ENCODE measurements at regions not wholly inside any gene's neighbourhood (a gene's known extent, or its start where the extent isn't known, plus 50 kb on each side); places are given as distances from the start of the nearest gene placed in this dataset.
"Not testable (repeated sequence)": the region's sequence is repeated elsewhere in the genome, so short reads cannot be mapped to it uniquely, and the experiment has no call there.

- no peak for TF ChIP-seq POLR2AphosphoS5 (IDR thresholded peaks at IDR 0.05)
- TF ChIP-seq POLR2A (IDR thresholded peaks at IDR 0.05): no peak
- TF ChIP-seq EP300 (IDR thresholded peaks at IDR 0.05): no peak
- no peak for TF ChIP-seq CTCF (IDR thresholded peaks at IDR 0.05)
- Histone ChIP-seq H3K4me1 (no peaks in the 10 kb centered on the region), H3K4me3 (no peak overlapping the region), H3K27me3 (no peaks in the 10 kb centered on the region), H3K9me3 (no peaks in the 10 kb centered on the region), H3K27ac (no peak overlapping the region), H3K36me3 (no peaks in the 10 kb centered on the region)
- ATAC-seq: no peak
- WGBS, 2 donors (ENCODE audit: low coverage in 1 of 2): 51 to 83% methylated on average over 3 to 4 of the region's 4 CpGs
Observed at GRCh38 chr2:52613064-52613463, 1154.5 kb upstream of the CHAC2 start.

GRCh38 chr2:52611759-52612158 lies 1155.8 kb upstream of the CHAC2 start:
- no peaks in the 10 kb centered on the region for H3K9me3 ChIP-seq
- WGBS, 2 donors (ENCODE audit: low coverage in 1 of 2): 24 to 31% methylated on average over 2 of the region's 2 CpGs

GRCh38 chr2:52608030-52608429 lies 1159.6 kb upstream of the CHAC2 start:
- TF ChIP-seq EP300 (IDR thresholded peaks at IDR 0.05) (no peak), CTCF (IDR thresholded peaks at IDR 0.05) (no peak), POLR2AphosphoS5 (IDR thresholded peaks at IDR 0.05) (no peak), POLR2A (IDR thresholded peaks at IDR 0.05) (no peak)
- Histone ChIP-seq H3K4me1 (no peaks in the 10 kb centered on the region), H3K36me3 (no peaks in the 10 kb centered on the region), H3K27ac (no peak overlapping the region), H3K9me3 (no peaks in the 10 kb centered on the region), H3K4me3 (no peak overlapping the region), H3K27me3 (no peaks in the 10 kb centered on the region)
- WGBS, 2 donors (ENCODE audit: low coverage in 1 of 2): 93 to 96% methylated on average over 2 of the region's 2 CpGs
- ATAC-seq: no peak

More at GRCh38 chr2:52611759-52612158, 1155.8 kb upstream of the CHAC2 start:
- no peak overlapping the region for H3K4me3 ChIP-seq
- H3K36me3 ChIP-seq: no peaks in the 10 kb centered on the region
- no peaks in the 10 kb centered on the region for H3K27me3 ChIP-seq
- TF ChIP-seq POLR2A (IDR thresholded peaks at IDR 0.05) (no peak), POLR2AphosphoS5 (IDR thresholded peaks at IDR 0.05) (no peak), EP300 (IDR thresholded peaks at IDR 0.05) (no peak), CTCF (IDR thresholded peaks at IDR 0.05) (no peak)
- H3K4me1 ChIP-seq: no peaks in the 10 kb centered on the region
- ATAC-seq: no peak
- no peak overlapping the region for H3K27ac ChIP-seq

GRCh38 chr2:52597346-52597745 lies 1170.3 kb upstream of the CHAC2 start:
- Histone ChIP-seq H3K27me3 (no peaks in the 10 kb centered on the region), H3K36me3 (no peaks in the 10 kb centered on the region), H3K9me3 (no peaks in the 10 kb centered on the region), H3K4me1 (no peaks in the 10 kb centered on the region), H3K27ac (no peak overlapping the region), H3K4me3 (no peak overlapping the region)
- TF ChIP-seq POLR2A (IDR thresholded peaks at IDR 0.05) (no peak), EP300 (IDR thresholded peaks at IDR 0.05) (no peak), CTCF (IDR thresholded peaks at IDR 0.05) (no peak), POLR2AphosphoS5 (IDR thresholded peaks at IDR 0.05) (no peak)
- no peak for ATAC-seq

- Histone ChIP-seq H3K4me1 (no peaks in the 10 kb centered on the region), H3K4me3 (no peak overlapping the region), H3K36me3 (no peaks in the 10 kb centered on the region), H3K27ac (no peak overlapping the region), H3K9me3 (peaks cover 0 to 10% (median 0%) of the 10 kb centered on the region in 3 donors), H3K27me3 (no peaks in the 10 kb centered on the region)
- WGBS, 2 donors (ENCODE audit: low coverage in 1 of 2): 59 to 71% methylated on average over 2 of the region's 2 CpGs
- no peak for ATAC-seq
- TF ChIP-seq POLR2AphosphoS5 (IDR thresholded peaks at IDR 0.05) (no peak), EP300 (IDR thresholded peaks at IDR 0.05) (no peak), CTCF (IDR thresholded peaks at IDR 0.05) (no peak), POLR2A (IDR thresholded peaks at IDR 0.05) (no peak)
Observed at GRCh38 chr2:52594026-52594425, 1173.6 kb upstream of the CHAC2 start.

- not testable (repeated sequence) for H3K4me3 ChIP-seq, ATAC-seq, H3K9me3 ChIP-seq, H3K36me3 ChIP-seq, H3K4me1 ChIP-seq, H3K27me3 ChIP-seq, H3K27ac ChIP-seq
- WGBS, 2 donors (ENCODE audit: low coverage in 1 of 2): 40% methylated on average over 1 of the region's 5 CpGs; no CpG with 5 or more reads in 1 of the 2 donors
Observed at GRCh38 chr2:52584071-52584470, 1183.5 kb upstream of the CHAC2 start.
